Medulla oblongata (tissue), 1 donor: ENCODE measurements at regions not wholly inside any gene's neighbourhood (a gene's known extent, or its start where the extent isn't known, plus 50 kb on each side); places are given as distances from the start of the nearest gene placed in this dataset.
"Not testable (repeated sequence)": the region's sequence is repeated elsewhere in the genome, so short reads cannot be mapped to it uniquely, and the experiment has no call there.

Experiments used
- DNase-seq: peaks from one replicate; pipeline ENCODE4 v3.0.0-alpha.2; 2015; ENCODE audit errors: extremely low spot score

DNA sequence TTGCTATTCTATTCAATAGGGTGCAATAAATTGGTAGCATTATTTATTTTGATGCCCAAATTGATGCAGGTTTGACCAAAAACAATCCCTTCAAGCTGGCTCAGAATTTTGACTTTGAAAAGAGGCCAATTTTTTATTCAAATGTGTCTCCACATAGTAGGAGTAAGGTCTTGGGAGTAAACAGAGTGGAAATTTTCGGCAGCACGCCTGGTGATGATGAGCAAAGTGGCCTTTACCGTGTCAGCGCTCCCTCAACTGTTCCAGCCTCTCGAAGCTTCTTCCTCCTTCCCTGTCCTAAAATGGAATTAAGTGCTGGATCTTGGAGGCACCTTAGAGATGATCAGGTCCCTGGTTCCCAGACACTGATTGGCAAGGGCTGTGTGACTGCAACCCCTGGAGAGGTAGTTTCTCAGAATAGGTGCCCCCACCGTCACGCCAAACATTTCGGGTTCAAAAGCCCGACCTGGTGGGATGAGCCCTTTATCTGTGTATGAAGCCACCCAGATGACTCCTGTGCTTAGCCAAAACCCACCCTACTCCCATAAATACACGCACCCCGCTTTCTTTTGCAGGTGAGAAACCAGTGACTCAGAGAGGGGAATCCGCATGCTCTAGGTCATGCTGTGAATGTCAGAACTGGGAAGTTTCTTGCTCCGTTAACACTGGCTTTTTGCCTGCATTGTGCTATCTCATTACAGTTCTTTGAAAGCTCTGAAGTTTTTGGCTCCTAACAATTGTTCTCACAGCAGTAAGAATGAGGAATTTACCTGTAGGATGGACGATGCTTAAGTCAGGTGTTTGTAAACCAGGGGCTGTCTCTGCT lies 89.1 kb downstream of the CRYGS start:
- no peak for DNase-seq

DNA sequence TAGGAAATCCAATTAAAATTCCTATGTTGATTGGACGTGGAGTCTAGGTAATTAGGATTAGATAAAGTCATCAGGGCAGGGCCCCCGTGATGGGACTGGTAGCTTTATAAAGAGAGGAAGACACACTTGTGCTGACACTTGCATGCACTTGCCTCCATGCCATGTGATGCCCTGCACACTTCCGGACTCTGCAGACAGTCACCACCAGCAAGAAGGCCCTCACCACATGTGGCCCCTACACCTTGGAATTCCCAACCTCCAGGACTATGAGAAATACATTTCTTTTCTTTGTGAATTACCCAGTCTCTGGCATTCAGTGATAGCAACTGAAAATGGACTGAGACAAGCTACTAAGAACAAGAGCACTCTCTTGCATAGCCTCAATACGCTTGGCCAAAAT lies 90.6 kb downstream of the CRYGS start:
- no peak for DNase-seq

DNA sequence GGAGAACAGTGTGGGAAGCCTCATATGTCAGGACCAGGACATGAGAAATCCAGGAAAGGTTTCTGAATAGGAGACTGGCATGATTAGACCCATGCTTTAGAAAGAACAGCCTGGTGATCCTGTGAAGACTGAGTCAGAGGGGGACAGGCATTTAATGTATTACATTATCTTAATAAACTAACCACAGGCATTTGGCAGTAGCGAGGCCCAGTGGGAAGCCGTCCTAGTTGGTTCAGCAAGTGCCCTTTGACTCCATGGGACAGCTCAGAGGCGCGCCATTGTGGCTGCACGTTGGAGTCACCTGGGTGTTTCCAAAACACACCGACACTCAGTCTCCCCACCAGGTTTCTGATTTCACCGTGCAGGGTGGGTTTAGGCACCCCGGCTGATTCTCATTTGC lies 90.5 kb upstream of the DGKG start:
- DNase-seq, result no peak

DNA sequence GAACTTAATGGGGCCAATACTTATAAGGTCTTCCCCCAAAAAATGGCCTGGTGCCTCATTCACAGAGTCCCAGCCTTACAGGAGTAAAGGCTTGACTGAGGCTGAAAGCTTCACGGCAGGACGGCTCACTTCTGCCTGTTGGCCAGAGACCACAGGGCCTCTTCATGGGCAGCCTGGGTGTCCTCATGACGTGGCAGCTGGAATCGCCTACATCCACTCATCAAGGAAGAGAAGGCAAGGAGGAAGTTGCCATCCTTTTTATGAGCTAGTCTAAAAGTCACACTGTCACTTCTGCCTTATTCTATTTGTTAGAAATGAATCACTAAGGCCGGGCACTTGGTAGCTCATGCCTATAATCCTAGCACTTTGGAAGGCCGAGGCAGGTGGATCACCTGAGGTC lies 89.3 kb upstream of the DGKG start:
- DNase-seq, result no peak

DNA sequence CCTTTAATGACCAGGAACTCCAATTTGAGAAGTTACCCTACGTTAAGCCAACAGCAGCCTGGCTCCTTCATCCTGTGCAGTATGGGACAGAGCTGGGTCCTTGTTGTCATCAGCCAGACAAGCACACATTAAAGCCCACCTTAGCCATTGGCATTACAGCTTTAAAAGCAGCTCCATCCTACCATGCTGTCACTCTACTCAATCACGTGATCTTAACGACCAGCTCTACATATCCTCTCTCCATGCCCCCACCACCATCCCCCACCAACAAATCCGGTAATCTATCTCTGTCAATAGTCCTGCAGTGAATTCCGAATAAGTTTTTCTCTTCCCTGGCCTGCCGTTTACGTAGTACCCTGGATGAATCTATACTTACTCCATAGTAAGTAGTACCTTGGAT lies 82.9 kb upstream of the DGKG start:
- DNase-seq, result no peak

DNA sequence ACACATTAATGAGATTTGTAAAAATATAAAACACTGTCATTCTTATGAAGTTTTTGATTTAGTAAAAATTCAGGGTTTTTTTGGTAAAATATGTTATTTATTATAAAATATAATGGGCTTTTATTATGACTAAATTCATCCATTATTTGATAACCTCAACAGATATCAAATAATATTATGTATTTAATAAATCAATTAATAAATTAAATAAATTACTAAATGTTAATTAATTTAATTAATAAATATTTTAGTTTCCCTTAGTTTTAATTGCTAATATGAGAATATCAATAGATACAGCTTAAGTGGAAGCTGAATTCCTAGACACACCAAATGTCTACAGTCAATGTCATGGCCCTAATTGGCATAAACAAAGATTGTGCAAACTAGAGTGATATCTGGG lies 82.3 kb upstream of the DGKG start:
- no peak for DNase-seq

DNA sequence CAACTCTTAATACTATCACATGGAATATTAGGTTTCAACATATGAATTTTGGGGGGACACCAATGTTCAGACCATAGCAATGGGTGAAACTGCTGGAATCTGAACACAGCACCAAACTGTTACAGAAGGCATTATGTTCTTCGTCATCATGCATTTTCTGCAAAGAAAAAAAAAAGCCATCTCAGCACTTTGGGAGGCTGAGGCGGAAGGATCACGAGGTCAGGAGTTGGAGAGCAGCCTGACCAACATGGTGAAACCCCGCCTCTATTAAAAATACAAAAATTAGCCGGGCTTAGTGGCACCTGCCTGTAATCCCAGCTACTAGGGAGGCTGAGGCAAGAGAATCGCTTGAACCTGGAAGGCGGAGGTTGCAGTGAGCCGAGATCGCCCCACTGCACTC lies 80.9 kb upstream of the DGKG start:
- not testable (repeated sequence) for DNase-seq

DNA sequence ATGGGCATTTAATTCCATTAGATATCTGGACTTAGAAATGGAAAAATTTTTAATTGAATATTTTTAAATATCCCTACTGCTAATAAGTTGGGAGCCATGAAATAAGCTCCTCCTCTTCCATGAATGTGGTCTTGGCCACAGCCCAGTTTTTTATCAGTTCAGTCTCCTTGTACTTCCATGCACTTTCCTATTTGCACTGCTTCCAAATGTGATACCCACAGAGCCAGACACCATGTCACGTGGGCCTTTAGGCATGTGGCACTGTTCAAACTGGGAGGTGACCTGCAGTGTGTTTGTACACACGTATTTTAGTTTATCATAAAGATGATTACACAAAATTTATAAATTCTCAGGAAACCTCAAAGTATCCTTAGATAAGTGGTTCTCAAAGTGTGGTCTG lies 80.1 kb upstream of the DGKG start:
- DNase-seq, result no peak

DNA sequence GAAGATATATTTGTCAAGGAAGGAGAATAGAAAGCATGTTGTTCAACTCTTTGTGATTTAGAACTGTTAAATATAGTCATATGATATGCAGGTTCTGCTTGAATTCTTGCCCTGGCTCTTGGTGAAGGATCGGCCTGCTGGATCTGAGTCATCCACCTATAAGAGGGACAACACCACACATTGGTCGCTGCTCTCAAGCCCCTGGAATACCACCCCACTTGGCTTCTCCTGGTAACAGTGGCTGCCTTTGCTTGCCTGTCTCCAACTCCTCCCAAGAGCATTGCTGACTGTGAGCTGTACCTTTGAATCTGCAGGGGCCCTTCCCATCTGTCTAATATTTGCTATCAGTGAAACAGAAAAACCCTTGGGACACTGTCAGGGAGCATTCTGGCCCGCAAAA lies 78.9 kb upstream of the DGKG start:
- DNase-seq, result no peak

DNA sequence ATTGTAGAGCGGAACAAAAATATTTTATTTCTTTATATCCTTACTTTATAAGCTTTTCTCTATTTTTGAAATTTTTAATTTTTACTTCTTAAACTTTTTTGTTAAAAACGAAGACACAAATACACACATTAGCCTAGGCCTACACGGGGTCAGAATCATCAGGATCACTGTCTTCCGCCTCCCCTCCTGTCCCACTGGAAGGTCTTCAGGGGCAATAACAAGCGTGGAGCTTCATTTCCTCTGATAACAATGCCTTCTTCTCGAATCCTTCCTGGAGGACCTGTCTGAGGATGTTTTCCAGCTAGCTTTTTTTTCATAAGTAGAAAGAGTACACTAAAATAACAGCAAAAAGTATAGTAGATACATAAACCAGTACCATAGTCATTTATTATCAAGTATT lies 77.7 kb upstream of the DGKG start:
- DNase-seq, result no peak

DNA sequence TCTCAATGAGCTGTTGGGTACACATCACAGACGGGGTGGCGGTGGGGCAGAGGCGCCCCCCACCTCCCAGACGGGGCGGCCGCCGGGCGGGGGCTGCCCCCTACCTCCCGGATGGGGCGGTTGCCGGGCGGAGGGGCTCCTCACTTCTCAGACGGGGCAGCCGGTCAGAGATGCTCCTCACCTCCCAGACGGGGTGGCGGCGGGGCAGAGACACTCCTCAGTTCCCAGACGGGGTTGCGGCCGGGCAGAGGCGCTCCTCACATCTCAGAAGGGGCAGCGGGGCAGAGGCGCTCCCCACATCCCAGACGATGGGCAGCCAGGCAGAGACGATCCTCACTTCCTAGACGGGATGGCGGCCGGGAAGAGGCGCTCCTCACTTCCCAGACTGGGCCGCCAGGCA lies 73.3 kb upstream of the DGKG start:
- DNase-seq, result not testable (repeated sequence)

DNA sequence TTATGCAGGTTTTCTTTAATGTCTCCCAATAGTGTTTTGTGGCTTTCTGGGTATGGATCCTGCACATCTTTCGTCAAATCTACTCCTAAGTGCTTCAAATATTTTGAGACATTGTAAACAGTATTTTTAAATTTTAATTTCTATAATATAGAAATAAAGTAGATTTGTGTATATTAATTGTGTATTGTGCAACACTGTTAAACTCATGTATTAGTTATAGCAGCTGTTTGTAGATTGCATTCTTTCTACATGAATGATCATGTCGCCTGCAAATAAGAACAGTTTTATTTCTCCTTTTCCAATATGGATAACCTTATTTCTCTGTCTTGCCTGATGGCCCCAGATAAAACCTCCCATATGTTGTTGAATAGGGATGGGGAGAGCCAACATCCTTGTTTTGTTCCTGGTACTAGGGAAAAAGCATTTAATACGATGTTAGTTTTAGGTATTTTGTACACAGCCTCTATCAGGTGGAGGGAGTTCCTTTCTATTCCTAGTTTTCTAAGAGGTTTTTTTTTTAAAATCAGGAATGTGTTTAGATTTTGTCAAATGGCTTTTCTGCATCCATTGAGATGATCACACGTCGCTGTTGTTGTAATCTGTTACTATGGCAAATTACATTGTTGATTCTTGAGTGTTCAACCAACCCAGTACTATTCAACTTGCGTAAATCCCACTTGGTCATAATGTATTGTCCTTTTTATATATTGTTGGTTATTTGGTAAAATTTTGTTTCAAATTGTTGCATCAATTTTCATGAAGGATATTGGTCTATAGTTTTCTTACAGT lies 71.1 kb upstream of the DGKG start:
- no peak for DNase-seq

DNA sequence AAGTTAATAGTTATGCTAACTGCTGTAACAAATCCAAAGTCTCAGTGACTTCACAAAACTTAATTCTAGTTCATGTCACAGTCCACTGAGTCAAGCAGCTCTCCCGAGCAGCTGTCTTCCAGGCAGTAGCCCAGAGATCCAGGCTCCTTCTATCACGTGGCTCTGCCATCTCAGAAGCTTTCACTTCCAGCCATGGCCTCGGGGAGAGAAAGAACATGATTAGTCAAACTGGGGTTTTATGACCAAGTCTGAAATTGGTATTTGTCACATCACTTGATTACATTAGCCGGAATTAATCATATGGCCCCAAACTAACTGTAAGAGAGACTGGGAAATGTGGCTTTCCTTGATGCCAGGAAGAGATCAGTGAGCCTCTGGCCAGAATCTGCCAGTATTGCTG lies 70.2 kb upstream of the DGKG start:
- DNase-seq, result no peak

DNA sequence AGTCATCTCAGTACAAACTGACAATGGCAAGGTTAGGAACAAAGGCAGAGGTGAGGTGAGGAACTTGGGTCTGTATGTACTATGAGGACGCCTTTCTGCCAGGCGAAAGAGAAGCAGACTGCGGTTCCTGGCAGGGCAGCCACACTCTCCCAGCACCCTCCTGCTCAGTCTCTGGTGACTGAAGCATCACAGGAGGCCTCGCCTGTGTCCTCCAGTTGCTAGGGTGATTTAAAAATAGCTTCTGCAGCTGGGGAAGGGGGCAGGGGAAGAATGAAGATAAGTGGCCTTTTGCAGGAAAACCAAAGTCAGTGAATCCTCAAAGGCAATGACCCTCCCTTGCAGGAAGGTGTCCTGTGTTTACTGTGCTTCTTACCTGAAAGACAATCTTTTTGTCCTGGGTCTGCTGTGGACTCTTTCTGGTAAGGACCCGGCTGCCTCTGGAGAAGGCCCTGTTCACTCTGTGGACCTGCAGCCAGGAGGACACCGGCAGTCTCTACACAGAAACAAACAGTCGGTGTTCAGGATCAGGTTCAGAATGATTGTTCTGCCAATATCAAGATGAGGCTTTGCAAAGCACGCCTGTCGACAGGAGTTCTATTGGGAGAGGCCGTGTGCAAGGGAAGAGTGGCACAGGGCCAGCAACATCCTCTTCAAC lies 65.7 kb upstream of the DGKG start:
- DNase-seq, result no peak

DNA sequence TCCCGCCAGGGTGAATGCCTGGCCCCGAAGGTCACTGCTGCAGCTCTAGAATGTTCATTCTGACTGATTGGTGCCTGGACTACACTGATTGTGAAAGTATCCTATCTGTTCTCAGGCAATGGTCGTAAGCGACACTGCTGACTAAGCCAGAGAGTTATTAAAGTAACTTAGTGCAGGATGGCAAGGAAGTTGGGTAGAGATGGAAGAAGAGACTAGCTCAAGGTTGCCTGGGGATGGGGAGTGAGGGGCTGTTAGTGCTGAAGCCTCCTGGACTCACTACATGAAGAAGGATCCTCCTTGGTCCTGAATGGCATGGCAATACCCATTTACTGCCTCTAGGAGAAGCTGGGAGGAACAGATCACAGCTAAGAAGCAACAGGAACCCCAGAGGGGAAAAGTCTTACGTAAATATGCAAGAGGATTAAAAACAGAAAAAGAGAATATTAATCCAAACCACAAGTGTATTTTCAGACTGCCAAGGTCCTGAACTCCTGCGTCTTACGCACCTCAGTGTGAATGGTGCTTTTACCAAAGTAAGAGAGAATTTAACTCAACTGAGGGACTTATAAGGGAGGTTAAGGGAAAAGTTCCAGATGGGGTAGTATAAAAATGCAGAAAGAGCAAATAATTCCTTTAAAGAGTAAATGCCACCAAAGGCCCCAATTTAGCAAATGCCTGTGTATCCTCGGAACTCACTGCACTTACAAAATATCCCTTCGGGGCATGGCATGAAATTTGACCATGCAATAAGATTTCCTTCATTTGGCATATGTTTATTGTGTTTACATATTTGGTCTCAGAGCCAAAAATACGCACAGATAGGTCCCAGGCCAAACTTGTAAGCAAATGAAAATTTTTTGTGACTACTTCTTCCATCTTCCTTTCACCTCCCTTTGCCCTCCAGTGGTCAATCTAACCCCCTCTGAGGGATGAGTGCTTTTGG lies 64.0 kb upstream of the DGKG start:
- DNase-seq, result no peak

DNA sequence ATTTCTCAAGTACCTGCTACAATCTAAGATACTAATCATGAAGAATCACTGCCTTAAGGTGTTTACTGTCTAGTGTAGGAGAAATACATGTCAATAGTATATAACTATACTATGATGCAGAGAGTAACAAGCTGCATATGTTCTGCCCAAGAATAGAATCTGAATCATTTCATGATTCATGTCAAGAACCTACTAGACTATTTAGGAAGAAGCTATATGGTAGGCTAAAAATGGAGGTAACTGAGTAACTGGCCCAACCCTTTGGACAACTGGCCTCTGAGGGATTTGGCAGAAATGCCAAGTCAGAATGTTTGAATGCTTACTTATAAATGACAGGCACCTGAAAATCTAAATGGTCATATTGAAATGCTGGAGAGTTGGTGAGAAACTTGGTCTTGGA lies 59.9 kb upstream of the DGKG start:
- no peak for DNase-seq

DNA sequence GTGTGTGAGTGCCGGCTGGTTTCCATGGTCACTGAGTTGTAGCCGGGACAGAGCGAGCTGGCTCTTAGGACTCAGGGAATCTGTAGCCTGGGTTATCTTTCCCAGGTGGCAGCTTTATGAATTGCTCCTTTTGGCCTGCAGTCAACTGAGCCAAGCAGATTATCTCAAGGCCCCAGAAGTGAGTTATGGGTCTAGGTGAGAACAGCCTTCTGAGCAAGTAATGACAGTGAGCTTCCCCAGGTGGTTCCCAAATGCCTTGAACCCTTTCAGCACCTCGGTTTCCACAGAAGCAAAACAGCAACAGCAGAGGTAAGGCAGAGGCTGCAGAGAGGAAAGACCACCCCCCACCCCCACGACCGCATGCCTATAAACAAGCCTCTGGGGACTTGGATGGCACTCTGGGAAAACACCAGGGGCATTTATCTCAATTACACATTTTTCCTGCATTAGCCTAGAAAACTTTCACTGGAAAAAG lies 56.7 kb upstream of the DGKG start:
- DNase-seq, result no peak

DNA sequence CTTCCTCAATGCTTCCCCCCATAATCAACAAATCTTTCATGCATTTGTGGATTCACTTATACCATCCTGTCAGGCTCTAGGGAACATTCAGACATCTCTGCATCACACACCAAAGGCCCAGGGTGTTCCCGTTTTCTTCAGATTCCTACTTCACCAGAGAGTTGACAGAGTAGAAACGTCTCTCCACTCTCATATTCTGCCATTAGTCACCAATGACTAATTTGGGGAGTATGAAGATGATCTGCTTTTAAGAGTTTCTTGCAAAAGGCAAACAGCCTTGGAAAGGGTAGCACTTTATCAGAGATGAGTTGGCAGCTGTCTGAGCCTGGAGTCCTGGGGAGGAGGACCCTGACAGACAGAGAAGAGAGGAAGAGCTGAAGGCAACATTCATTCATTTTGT lies 55.8 kb upstream of the DGKG start:
- DNase-seq, result no peak

DNA sequence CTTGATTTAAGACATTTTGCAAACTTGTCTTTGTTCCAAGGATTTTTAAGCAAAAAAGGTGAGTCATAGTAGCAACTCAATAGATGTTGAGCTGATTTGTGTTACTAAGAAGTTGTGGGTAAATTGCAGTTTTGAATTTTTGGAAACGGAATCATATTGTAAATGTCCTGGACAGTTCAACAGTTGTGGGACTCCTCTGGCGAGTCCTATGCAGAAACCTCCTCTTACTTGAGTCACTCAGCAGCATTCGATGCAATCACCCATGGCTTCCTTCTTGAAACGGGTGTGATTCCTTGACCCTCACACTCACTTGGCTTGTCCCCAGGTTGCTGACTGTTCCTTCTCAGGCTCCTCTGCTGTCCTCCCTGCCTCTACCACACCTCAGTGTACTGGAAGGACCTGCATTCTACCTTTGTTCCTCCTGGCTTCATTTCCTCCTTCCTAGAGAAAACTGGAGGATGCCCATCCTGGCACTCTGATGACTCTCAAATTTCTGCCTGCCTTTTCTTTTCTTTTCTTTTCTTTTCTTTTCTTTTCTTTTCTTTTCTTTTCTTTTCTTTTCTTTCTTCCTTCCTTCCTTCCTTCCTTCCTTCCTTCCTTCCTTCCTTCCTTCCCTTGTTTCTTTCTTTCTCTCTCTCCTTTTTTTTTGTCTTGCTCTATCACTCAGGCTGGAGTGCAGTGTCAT lies 52.8 kb upstream of the DGKG start:
- no peak for DNase-seq

DNA sequence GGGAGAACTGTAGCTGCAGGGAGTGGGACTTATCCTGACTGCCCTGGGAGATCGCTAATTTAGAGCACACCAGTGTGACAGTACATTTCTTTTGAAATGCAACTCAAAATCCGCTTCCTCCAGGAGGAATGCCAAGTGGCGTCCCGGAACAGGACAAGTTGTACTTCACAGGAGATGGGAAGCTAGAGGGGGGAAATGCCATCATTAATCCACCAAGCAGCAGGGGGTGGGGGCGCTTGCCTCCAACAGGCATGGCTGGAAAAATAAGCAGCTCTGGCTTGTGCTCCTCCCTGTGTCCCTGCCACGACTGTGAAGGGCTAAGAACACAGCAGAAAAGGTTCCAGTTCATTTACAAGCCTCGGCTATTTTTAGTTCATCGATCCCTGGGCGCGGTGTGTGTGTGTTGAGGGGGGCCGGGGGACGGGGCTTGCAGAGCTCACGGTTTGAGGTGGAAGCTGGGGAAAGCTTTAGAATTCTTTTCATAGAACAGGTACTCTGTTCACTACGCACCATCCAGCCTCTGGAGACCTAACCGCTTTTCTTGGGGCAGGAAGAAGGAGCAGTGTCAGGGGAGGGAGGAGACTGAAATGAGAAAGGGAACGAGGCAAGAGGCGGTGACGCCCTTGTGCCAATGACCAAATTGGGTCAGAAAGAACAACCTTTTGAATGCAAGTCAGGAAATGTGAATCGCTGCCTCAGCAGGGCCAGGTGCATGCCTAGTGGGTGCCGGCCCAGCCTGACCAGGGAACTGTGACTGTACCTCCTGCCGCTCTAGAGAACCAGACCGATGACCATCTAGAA lies 51.8 kb upstream of the DGKG start:
- DNase-seq, result peak; percentile 70
